Peyer's patch (tissue), 4 donors: ENCODE measurements at regions not wholly inside any gene's neighbourhood (a gene's known extent, or its start where the extent isn't known, plus 50 kb on each side); places are given as distances from the start of the nearest gene placed in this dataset.

ENCODE experiments used
- DNase-seq, 3 donors: peaks; one replicate each; pipeline ENCODE4 v3.0.0-alpha.2; 2017 to 2019
- H3K27ac ChIP-seq, 4 donors: fragments of 200-600 bp; sonication (generic); one replicate each; pipeline ENCODE4 v1.5.1; 2016 to 2019
- H3K27me3 ChIP-seq, 2 donors: fragments of 200-600 bp; sonication (generic); one replicate each; pipeline ENCODE4 v1.5.1; 2019
- H3K36me3 ChIP-seq, 3 donors: fragments of 200-600 bp; sonication (generic); one replicate each; pipeline ENCODE4 v1.5.1; 2016 to 2019
- H3K4me1 ChIP-seq, 4 donors: fragments of 200-600 bp; sonication (generic); one replicate each; pipeline ENCODE4 v1.5.1; 2016 to 2019
- H3K4me3 ChIP-seq, 4 donors: fragments of 200-600 bp; sonication (generic); 1 replicate in 3 of 4; 2 replicates in 1 of 4; pipeline ENCODE4 v1.5.1; 2016 to 2019; ENCODE audit warnings: mild to moderate bottlenecking in 1 of 4
- H3K9me3 ChIP-seq, 4 donors: fragments of 200-600 bp; sonication (generic); one replicate each; pipeline ENCODE4 v1.5.1; 2016 to 2019; ENCODE audit warnings: mild to moderate bottlenecking in 1 of 4
- POLR2A ChIP-seq, 2 donors: fragments of 450-650 bp; IDR thresholded peaks; one replicate each; pipeline ENCODE4 v1.5.1; 2017; ENCODE audit warnings: antibody characterized with exemption in 2 of 2, mild to moderate bottlenecking in 2 of 2, moderate library complexity in 2 of 2
- TF ChIP-seq, protein P1 (sequence below), 6 experiments: fragments of 450-650 bp in 4 of 6; fragments of 200-600 bp in 2 of 6; sonication (generic) in 1 of 6; IDR thresholded peaks; one replicate each; pipeline ENCODE4 v1.5.1; 2017 to 2019; ENCODE audit warnings: antibody characterized with exemption in 6 of 6, mild to moderate bottlenecking in 3 of 6, moderate library complexity in 1 of 6

DNA sequence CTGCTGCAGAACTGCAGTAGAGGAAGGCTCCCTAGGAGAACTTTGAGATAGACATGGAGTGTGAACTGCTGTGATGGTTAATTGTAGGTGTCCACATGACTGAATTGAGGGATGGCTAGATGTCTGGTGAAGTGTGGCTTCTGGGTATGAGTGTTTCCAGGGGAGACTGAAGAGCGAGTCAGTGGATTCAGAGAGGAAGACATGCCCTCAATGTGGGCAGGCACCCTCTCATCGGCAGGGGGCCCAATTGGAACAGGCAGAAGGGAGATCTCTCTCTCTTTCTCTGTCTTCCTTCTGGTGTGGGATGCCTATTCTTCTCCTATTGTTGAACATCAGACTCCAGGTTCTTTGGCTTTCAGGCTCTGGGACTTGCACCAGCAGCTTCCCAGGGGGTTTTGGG, 304.7 kb upstream of the GATB start:
- H3K4me3 ChIP-seq = no peak overlapping the region
- DNase-seq = no peak
- H3K27me3 ChIP-seq = no peaks in the 10 kb centered on the region
- H3K4me1 ChIP-seq = no peaks in the 10 kb centered on the region
- H3K9me3 ChIP-seq = no peaks in the 10 kb centered on the region
- no peak overlapping the region for H3K27ac ChIP-seq
- no peaks in the 10 kb centered on the region for H3K36me3 ChIP-seq
- TF ChIP-seq POLR2A (IDR thresholded peaks at IDR 0.05) = no peak
- TF ChIP-seq, protein P1, sequence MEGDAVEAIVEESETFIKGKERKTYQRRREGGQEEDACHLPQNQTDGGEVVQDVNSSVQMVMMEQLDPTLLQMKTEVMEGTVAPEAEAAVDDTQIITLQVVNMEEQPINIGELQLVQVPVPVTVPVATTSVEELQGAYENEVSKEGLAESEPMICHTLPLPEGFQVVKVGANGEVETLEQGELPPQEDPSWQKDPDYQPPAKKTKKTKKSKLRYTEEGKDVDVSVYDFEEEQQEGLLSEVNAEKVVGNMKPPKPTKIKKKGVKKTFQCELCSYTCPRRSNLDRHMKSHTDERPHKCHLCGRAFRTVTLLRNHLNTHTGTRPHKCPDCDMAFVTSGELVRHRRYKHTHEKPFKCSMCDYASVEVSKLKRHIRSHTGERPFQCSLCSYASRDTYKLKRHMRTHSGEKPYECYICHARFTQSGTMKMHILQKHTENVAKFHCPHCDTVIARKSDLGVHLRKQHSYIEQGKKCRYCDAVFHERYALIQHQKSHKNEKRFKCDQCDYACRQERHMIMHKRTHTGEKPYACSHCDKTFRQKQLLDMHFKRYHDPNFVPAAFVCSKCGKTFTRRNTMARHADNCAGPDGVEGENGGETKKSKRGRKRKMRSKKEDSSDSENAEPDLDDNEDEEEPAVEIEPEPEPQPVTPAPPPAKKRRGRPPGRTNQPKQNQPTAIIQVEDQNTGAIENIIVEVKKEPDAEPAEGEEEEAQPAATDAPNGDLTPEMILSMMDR (IDR thresholded peaks at IDR 0.05) = no peak

DNA sequence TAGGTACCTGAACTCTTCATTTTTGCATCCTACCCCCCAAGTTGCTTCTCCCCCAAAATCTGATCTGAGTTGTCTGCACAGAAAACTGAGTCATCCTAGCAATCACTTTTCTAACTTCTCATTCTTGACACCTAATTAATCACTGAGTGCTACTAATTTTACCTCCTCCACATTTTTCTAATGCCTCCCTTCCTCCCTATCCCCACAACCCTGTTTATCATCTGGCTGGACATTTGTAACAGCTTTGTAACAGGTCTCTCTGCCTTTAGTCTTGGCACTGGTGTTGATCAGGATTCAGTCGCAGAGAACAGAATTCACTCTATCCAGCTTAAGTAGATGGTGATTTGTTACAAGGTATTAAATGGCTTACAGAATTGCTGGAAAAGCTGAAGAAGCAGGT, 303.9 kb upstream of the GATB start:
- Histone ChIP-seq H3K27me3 (no peaks in the 10 kb centered on the region), H3K4me1 (no peaks in the 10 kb centered on the region), H3K36me3 (no peaks in the 10 kb centered on the region), H3K4me3 (no peak overlapping the region), H3K27ac (no peak overlapping the region), H3K9me3 (no peaks in the 10 kb centered on the region)
- no peak for DNase-seq
- TF ChIP-seq, protein P1 (IDR thresholded peaks at IDR 0.05) = no peak
- TF ChIP-seq POLR2A (IDR thresholded peaks at IDR 0.05) = no peak

DNA sequence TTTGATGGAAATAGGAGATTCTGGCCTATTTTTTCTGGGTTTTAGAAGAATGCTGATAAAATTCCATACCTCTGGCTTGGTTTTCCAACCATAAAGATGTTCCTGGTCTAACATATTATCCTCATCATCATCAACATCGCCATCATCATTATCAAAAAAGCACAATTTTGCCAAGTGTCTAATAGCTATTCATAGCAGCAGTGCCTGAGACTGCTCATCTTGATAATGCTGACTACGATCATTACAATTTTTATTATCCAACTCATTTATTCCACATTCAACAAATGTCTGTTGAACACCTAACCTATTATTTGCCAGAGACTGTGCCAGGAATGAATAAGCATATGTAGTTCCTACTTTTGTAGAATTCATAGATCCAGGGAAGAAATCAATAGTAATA, 303.5 kb upstream of the GATB start:
- TF ChIP-seq POLR2A (IDR thresholded peaks at IDR 0.05) = no peak
- TF ChIP-seq, protein P1 (IDR thresholded peaks at IDR 0.05) = no peak
- H3K27me3 ChIP-seq = no peaks in the 10 kb centered on the region
- no peaks in the 10 kb centered on the region for H3K9me3 ChIP-seq
- DNase-seq = no peak
- H3K36me3 ChIP-seq = no peaks in the 10 kb centered on the region
- H3K4me3 ChIP-seq = no peak overlapping the region
- no peak overlapping the region for H3K27ac ChIP-seq
- no peaks in the 10 kb centered on the region for H3K4me1 ChIP-seq

DNA sequence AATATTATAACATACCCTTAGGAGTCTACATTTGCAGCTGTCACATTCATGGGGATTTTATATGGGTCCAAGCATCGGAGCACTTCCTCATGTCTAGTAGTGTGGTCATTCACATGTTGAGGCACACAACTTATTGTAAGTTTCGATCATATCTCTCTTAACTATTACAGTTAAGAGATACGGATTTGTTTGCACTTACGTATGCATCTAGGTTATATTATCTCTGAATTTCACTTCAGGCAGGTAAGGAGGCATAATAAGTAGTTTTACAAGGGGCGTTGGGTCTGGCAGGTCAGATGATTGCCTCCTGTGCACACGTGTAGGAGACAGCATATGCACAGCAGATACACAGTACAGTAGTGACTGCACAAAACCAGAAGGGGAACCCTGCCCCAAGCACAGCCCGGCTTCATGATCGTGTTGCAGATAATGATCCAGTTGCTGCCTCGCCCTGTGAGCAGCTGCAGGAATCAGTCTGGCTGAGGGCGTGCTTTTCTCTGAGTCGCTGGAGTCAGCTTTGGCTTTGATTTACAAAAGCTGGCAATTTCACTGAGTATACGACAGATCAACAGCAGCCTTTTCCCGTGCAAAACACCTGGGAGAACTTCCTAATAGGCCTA, 302.9 kb upstream of the GATB start:
- Histone ChIP-seq H3K27me3 (no peaks in the 10 kb centered on the region), H3K9me3 (no peaks in the 10 kb centered on the region), H3K4me3 (no peak overlapping the region), H3K27ac (peak overlapping the region in 1 of 4 donors; percentile 13), H3K36me3 (no peaks in the 10 kb centered on the region), H3K4me1 (no peaks in the 10 kb centered on the region)
- peak in 2 of 3 donors; percentile 53 to 56 for DNase-seq
- TF ChIP-seq, protein P1 (IDR thresholded peaks at IDR 0.05) = peak in 3 of 6 experiments; percentile 14 to 31 (median 22)
- TF ChIP-seq POLR2A (IDR thresholded peaks at IDR 0.05) = no peak

DNA sequence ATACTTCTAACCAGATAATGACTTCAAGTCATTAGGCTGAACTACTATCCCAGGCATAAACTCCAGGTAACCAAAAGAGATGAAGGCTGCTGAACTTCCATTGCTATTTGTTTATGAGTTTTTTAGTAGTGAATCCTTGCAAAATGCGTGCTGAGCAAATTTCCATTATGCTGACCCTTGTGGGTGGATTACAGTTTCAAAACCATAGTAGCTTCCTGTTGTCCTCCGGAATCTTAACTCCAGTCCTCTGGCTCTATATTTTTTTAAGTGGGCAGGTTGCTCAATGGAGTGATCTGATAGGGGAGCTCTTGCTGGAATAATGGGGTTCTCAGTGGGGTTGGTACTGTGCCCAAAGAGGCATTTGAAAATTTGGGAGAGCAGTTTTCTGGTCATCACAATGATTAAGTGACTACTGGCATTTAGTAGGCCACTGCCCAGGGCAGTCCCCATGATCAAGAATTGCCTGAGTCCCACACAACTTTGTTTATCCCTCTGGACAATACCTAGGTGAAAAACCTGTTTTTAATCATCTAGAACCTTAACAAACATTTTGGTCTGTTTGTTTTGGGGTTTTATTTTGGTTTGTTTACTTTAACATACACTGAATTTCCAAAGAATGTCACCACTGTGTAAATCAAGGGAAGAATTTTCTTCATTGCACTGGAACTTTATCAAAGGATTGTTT, 302.3 kb upstream of the GATB start:
- TF ChIP-seq POLR2A (IDR thresholded peaks at IDR 0.05) = no peak
- TF ChIP-seq, protein P1 (IDR thresholded peaks at IDR 0.05) = no peak
- Histone ChIP-seq H3K27ac (peak overlapping the region in 1 of 4 donors; percentile 13), H3K4me1 (no peaks in the 10 kb centered on the region), H3K4me3 (no peak overlapping the region), H3K9me3 (no peaks in the 10 kb centered on the region), H3K27me3 (no peaks in the 10 kb centered on the region), H3K36me3 (no peaks in the 10 kb centered on the region)
- DNase-seq = no peak
